Left ventricle myocardium inferior (tissue), 1 donor: ENCODE measurements at regions not wholly inside any gene's neighbourhood (a gene's known extent, or its start where the extent isn't known, plus 50 kb on each side); places are given as distances from the start of the nearest gene placed in this dataset.
"Not testable (repeated sequence)": the region's sequence is repeated elsewhere in the genome, so short reads cannot be mapped to it uniquely, and the experiment has no call there.

ENCODE experiments used
- DNase-seq: peaks from one replicate; pipeline ENCODE4 v3.0.0-alpha.2; 2020
- H3K27ac ChIP-seq: fragments of 200-600 bp; replicated peaks from 2 replicates; pipeline ENCODE4 v1.8.0; 2021
- H3K27me3 ChIP-seq: fragments of 200-600 bp; 2 replicates; pipeline ENCODE4 v1.8.0; 2021; ENCODE audit warnings: low read depth
- H3K36me3 ChIP-seq: fragments of 200-600 bp; 2 replicates; pipeline ENCODE4 v1.8.0; 2021
- H3K4me1 ChIP-seq: fragments of 200-600 bp; 2 replicates; pipeline ENCODE4 v1.8.0; 2021
- H3K4me3 ChIP-seq: fragments of 200-600 bp; 2 replicates; pipeline ENCODE4 v1.8.0; 2021; ENCODE audit warnings: mild to moderate bottlenecking, moderate library complexity
- H3K9me3 ChIP-seq: fragments of 200-600 bp; replicated peaks from 2 replicates; pipeline ENCODE4 v1.8.0; 2021
- intact Hi-C: fragments of 100-400 bp; cut with micrococcal nuclease; formaldehyde crosslinking; loops from one replicate; pipeline ENCODE4 v1.11.0; 2022
- donor health status: DM: no; HTN: yes; CAD: no; lungs with severe emphysema.

DNA sequence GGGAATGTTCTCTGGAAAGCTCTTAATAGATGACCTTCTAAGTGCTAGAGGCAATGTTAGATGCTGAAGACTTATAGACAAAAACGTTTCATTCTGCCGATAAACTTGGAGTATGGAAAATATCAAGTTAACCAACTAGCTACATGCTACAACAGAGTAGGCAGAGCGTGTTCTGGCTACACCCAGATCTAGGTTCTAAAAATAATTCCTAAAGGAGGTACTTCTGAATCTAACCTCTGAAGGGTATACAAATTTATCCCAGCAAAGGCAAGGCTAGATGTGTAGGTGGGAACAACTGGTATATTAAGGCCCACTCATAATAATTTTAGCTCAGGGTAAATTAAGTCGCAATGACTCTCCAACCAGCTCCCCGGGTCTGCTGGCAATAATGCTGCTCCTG lies 173.1 kb upstream of the NBPF9 start:
- DNase-seq, intact Hi-C loops, H3K9me3 ChIP-seq, H3K27ac ChIP-seq, H3K27me3 ChIP-seq, H3K4me3 ChIP-seq, H3K36me3 ChIP-seq, H3K4me1 ChIP-seq: not testable (repeated sequence)

DNA sequence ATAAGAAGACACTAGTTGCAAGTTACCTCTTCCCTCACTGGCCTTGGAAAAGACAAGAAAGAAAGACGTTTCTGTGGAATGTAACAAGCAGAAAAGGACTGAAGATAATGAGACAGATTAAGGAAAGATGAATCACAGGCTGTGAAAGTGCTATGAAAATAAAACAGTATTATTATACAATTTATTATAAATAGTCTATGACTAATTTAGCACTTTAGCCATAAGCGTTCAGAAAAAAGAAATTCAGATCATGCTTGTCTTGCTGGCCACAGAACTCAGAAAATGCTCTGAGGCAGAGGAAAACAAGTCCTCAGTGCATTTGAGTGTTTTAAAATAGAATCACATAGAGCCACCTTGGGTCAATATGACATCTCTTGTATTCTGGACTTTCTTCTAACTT lies 174.8 kb upstream of the NBPF9 start:
- H3K4me1 ChIP-seq, DNase-seq, H3K4me3 ChIP-seq, H3K9me3 ChIP-seq, H3K27ac ChIP-seq, H3K36me3 ChIP-seq, intact Hi-C loops, H3K27me3 ChIP-seq: not testable (repeated sequence)

DNA sequence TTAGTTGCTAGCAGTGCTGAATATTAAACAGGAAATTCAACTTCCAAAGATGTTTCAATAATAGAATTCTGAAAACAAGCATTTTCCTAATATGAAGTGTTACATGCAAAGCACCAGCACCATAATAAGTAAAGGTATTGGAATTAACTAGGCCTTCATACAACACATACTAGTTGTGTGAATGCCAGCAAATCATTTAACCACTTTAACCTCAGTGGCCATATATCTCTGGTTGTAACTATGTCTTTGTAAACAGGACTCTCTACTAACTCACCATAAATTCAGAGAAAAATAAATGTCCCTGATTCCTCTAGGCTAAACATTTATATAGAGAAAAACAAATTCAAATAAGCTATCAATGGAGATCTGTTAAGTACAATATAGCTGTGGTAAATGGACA lies 175.7 kb upstream of the NBPF9 start:
- H3K27ac ChIP-seq, H3K9me3 ChIP-seq, H3K27me3 ChIP-seq, H3K36me3 ChIP-seq, H3K4me3 ChIP-seq, H3K4me1 ChIP-seq, intact Hi-C loops, DNase-seq: not testable (repeated sequence)

DNA sequence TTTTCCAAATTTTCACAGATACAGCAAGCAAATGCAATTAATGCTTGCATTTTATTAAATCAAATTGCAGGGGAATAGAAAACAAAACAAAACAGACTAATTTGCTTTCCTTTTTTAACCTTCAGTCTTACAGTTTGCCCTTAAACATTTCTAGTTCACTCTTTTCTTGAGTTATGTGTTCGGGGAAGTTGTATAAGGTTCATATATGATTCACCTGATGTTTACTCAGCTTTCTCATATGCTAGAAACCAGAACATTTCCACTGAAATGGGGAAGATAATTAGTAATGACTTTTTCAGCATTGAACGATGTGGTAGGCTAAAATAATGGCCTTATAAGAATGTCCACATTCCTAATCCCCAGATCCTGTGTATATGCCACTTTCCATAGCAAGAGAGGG lies 176.2 kb upstream of the NBPF9 start:
- H3K4me3 ChIP-seq, H3K9me3 ChIP-seq, DNase-seq, H3K27me3 ChIP-seq, H3K36me3 ChIP-seq, intact Hi-C loops, H3K27ac ChIP-seq, H3K4me1 ChIP-seq: not testable (repeated sequence)

DNA sequence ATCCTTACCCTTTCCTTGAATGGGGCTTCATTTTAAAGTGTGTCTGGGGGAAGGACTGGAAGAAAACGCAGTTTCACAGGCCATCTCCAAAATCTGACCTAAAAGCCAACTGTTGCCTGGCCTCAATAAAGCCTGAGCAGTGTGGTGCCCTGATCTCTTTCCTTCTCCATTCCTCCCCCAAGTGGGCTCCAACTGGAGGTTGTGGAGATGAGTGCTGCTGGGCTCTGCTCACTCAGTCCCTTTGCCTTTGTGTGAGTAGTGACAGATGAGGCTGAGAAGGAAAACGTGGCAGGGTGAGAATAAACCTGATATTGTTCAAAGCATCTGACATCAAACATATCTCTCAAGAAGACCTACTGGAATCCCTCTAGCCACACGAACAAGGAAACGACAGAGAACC lies 181.4 kb upstream of the NBPF9 start:
- H3K9me3 ChIP-seq, DNase-seq, H3K27ac ChIP-seq, H3K4me1 ChIP-seq, intact Hi-C loops, H3K36me3 ChIP-seq, H3K4me3 ChIP-seq, H3K27me3 ChIP-seq: not testable (repeated sequence)

DNA sequence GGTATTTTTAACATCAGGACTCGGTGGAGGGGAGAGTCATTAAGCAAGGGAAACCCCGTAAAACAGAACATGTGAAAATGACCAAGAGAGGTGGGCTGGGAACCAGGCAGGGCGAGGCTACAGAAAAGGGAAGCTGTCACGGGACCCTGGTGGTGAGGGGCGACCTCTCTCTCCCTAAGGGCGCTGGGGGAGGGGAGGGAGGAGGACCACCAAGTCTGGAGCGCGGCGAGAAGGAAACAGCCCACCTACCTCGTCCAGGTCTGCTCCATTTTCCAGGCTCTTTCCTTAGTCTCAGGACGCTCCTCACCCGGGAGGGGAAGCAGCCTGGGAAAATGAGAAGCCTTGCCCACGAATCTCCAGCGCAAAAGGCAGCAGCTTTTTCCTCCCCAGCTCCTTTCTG lies 181.9 kb upstream of the NBPF9 start:
- H3K4me1 ChIP-seq, H3K4me3 ChIP-seq, H3K9me3 ChIP-seq, DNase-seq, H3K36me3 ChIP-seq, intact Hi-C loops, H3K27me3 ChIP-seq, H3K27ac ChIP-seq: not testable (repeated sequence)

GRCh38 chr1:149285638-149286037 lies 182.3 kb upstream of the NBPF9 start:
- H3K27me3 ChIP-seq, H3K36me3 ChIP-seq, DNase-seq, intact Hi-C loops, H3K9me3 ChIP-seq, H3K27ac ChIP-seq, H3K4me1 ChIP-seq, H3K4me3 ChIP-seq: not testable (repeated sequence)

DNA sequence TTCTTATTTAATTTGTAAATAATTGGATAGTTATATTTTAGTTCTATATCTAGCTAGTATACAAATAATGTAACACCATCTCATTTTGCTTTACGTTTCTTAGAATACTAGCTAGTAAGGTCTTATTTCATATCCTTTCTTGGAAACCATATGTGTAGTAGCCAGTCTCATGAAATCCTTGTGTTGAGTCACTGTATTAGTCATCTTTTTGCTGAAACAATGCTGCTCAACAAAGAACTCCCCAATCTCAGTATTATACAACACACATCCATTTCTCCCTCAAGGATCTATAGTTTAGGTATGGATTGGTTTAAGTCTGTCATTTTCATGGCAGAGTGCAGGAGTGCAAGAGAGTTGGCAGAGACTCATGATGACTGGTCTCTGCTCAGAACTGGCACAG lies 185.2 kb upstream of the NBPF9 start:
- H3K27me3 ChIP-seq, H3K36me3 ChIP-seq, H3K9me3 ChIP-seq, H3K27ac ChIP-seq, DNase-seq, intact Hi-C loops, H3K4me1 ChIP-seq, H3K4me3 ChIP-seq: not testable (repeated sequence)

GRCh38 chr1:149300478-149301218 lies 174.2 kb upstream of the NBPF19 start:
- H3K4me1 ChIP-seq, H3K27ac ChIP-seq, H3K9me3 ChIP-seq, DNase-seq, intact Hi-C loops, H3K4me3 ChIP-seq, H3K27me3 ChIP-seq, H3K36me3 ChIP-seq: not testable (repeated sequence)

DNA sequence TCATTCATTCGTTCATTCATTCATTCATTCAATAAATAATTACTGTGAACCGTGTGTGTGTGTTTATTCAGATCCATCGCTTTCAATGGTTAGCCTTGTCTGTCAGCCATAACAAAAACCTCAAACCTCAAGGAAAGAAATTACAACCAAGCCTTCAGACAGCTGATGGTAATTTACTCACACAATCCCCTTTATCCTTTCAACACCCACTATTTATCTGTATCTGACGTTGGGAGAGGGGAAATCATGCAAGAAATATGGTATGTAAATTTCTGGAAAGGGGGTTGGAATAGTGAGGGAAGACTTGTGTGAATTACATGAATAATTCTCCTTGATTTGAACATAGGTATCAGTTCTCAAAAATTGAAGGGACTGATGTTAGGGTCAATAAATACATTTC lies 173.6 kb upstream of the NBPF19 start:
- intact Hi-C loops, H3K9me3 ChIP-seq, DNase-seq, H3K4me3 ChIP-seq, H3K36me3 ChIP-seq, H3K27me3 ChIP-seq, H3K27ac ChIP-seq, H3K4me1 ChIP-seq: not testable (repeated sequence)

- H3K4me1 ChIP-seq, intact Hi-C loops, DNase-seq, H3K4me3 ChIP-seq, H3K27me3 ChIP-seq, H3K27ac ChIP-seq, H3K36me3 ChIP-seq, H3K9me3 ChIP-seq: not testable (repeated sequence)
Measured at GRCh38 chr1:149304796-149305195, 170.0 kb upstream of the NBPF19 start.

- H3K4me1 ChIP-seq, H3K36me3 ChIP-seq, intact Hi-C loops, H3K4me3 ChIP-seq, H3K27ac ChIP-seq, H3K9me3 ChIP-seq, H3K27me3 ChIP-seq, DNase-seq: not testable (repeated sequence)
Measured at GRCh38 chr1:149307640-149308039, 167.2 kb upstream of the NBPF19 start.

DNA sequence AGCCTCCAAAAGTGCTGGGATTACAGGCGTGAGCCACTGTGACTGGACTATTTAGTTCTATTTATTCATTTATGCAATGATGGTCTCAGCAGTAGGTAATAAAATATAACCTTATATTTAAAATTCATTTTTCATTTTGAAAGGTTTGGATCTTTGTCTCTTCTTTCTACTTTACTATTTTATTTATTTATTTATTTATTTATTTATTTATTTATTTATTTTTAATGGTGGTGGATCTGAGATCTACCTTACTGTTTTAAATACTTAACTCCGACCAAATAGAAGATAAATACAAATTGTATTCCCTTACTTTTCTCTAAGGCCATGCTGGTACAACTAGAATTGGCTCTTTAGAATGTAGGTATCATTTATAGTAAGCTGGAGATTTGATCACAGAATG lies 159.9 kb upstream of the NBPF19 start:
- not testable (repeated sequence) for H3K4me1 ChIP-seq

DNA sequence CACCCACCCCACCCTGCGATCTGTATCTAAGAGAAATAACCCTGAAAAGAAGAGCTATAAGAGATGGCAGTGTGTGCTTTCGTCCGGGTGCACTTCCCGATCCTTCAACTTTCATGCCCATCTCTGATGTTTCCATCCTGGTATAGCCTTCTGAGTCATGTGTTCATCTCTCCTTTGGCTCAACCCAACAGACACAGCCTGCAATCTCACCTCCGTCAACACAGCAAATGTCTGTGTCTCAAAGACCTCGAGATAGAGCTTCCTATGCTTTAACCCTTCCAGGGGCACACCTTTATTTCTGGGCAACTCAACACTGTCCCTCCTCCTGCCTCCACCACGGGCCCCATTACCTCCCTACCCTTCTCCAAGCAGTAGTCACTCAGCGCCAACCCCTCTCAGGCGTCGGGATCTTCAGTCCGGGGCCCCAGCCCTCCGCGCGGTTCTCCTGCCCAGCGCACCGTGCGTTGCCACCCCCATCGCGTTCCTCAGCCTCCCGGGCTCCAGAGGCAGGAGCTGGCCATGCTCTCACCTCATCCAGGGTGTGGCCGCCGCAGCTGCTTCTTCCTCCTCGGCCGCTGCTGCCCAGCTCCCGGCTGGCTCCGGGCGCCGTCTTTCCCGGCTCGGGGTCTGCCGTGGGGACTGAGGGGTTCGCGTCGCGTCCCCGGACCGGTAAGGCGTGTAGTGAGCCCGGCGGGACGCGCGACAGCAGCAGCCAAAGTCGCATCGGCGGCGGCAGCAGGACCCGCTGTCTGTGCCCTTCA lies 153.7 kb upstream of the NBPF19 start:
- H3K9me3 ChIP-seq, DNase-seq, H3K36me3 ChIP-seq, H3K4me3 ChIP-seq, intact Hi-C loops, H3K27me3 ChIP-seq, H3K4me1 ChIP-seq, H3K27ac ChIP-seq: not testable (repeated sequence)

More for the DNA sequence above, 159.9 kb upstream of the NBPF19 start:
- H3K9me3 ChIP-seq, H3K27ac ChIP-seq, intact Hi-C loops, H3K4me3 ChIP-seq, DNase-seq, H3K27me3 ChIP-seq, H3K36me3 ChIP-seq: not testable (repeated sequence)
